Hematopoietic multipotent progenitor cell treated with erythropoietin and hydrocortisone succinate and interleukin-3 and kit ligand, for 15 days (in vitro differentiated cells): ENCODE measurements at regions not wholly inside any gene's neighbourhood (a gene's known extent, or its start where the extent isn't known, plus 50 kb on each side); places are given as distances from the start of the nearest gene placed in this dataset.
A peak's percentile ranks its signal among the peaks of the same experiment; 100 is the strongest.

Experiments
- DNase-seq: peaks from one replicate; pipeline ENCODE4 v3.0.0-alpha.2; 2015; ENCODE audit warnings: low spot score

DNA sequence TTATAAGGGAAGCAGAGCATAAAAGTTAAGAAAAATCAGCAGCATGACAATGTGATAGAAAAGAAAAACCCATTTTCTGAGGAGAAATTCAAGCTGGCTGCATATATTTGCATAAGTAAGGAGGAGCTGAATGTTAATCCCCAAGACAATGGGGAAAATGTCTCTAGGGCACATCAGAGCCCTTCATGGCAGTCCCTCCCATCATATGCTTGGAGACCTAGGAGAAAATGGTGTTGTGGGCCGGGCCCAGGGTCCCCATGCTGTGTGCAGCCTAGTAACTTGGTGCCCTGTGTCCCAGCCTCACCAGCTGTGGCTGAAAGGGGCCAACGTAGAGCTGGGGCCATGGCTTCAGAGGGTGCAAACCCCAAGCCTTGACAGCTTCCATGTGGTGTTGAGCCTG, 100.6 kb upstream of the PLPPR4 start:
- no peak for DNase-seq

- no peak for DNase-seq
Observed at GRCh38 chr1:99170516-99170915, 93.8 kb upstream of the PLPPR4 start.

GRCh38 chr1:99171184-99171813, 93.0 kb upstream of the PLPPR4 start:
- DNase-seq = no peak

- no peak for DNase-seq
Observed at GRCh38 chr1:99173282-99173681, 91.0 kb upstream of the PLPPR4 start.

DNA sequence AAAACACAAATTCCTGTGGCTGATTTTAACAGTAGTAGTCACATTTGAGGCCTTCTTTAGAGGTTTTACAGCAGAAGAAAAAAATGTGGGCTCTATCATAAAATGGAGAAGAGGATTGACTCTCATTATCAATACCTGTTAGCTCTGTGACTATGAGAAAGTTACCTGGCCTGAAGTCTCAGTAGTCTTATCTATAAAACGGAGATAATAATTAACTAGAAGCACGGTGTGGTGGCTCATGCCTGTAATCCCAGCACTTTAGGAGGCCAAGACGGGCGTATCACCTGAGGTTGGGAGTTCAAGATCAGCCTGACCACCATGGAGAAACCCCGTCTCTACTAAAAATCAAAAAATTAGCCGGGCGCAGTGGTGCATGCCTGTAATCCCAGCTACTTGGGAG, 90.4 kb upstream of the PLPPR4 start:
- DNase-seq = no peak

- no peak for DNase-seq
Observed at GRCh38 chr1:99176753-99177152, 87.5 kb upstream of the PLPPR4 start.

DNA sequence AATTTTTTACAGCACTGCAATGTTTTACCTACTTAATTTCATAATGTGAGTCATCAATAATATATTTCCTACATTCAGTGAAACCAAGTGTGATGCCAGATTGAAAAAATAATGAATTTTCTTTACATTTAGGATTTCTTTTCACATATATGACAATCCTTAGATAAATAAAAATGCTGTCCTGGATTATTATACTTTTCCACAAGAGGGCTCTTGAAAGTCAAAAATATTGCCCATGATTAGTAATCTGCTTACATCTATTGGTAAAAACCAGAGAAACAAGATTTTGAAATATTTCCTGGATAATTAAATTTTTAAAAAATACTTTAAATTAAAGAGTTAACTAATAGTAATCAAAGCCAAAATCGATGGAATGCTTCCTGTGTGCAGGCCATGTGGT, 86.8 kb upstream of the PLPPR4 start:
- DNase-seq = no peak

DNA sequence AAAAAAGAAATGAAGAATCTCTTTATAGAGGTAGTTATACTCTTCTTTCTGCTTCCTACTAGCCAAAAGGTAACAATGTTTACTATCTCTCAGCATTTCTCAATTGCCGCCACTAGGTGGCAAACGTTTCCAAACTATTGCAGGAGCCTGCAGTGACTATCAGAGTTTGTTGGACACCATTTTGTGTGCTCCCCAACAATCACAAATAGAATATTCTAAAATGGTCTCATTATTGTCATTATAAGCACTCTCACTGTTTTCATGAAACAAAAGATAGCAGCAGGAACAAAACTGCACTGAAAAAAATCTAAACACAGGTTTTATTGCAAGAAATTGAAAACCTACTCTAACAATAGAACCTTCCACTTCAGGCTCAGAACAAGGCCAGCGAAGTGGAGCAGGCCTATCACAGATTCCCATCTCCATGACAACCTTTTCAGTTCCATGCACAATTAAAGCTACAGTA, 83.9 kb upstream of the PLPPR4 start:
- DNase-seq = peak; percentile 47

DNA sequence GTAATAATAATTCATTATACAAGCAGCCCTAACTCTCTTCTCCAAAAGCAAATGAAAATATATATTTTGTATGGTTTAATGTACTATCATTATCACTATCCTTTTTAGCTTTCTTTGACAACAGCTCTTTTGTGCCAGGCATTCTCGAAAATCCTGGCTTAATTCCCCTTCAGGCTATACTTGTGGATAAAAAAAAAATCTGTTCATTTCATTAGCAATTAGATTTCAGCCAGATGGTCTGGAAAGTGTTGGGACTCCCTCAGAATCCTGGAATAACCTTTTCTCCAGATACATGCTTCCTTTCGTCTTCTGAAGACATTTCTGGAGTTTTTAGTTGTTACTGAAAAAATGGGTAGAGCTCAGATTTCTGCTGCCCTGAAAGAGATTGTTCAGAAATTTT, 83.4 kb upstream of the PLPPR4 start:
- no peak for DNase-seq

- DNase-seq = no peak
Observed at GRCh38 chr1:99181892-99182291, 82.4 kb upstream of the PLPPR4 start.

DNA sequence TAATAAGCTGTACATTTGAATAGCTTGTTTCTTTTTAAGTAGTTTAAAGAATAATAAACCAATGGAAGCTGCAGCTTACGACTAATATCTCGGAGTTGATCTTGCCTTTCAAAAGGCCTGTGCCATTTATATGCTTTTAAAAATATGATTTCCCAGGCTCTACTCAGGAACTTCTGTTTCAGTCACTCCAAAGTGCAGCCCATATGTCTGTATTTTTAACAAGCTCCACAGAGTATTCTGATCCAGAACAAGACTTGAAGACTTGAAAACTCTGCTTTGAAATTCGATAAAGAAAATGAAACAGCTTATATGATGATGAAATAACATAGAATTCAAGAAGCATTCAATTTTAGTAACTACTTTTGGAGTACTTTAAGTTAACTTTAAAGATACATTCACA, 79.1 kb upstream of the PLPPR4 start:
- no peak for DNase-seq

GRCh38 chr1:99193431-99193830, 70.9 kb upstream of the PLPPR4 start:
- no peak for DNase-seq

- no peak for DNase-seq
Observed at GRCh38 chr1:99198393-99198792, 65.9 kb upstream of the PLPPR4 start.

GRCh38 chr1:99207216-99207615, 57.1 kb upstream of the PLPPR4 start:
- DNase-seq = no peak
